ENCODE measurements at regions not wholly inside any gene's neighbourhood (a gene's known extent, or its start where the extent isn't known, plus 50 kb on each side); places are given as distances from the start of the nearest gene placed in this dataset.

GRCh38 chr2:118333664-118334063 lies 245.4 kb downstream of the INSIG2 start:
- Histone ChIP-seq H3K27me3 (ENCODE audit: low read length) (no peaks in the 10 kb centered on the region), H3K4me1 (ENCODE audit: low read length) (no peaks in the 10 kb centered on the region), H3K4me2 (ENCODE audit: low read depth, low read length, poor library complexity, severe bottlenecking) (no peak overlapping the region)

GRCh38 chr2:118325321-118325955 lies 237.2 kb downstream of the INSIG2 start:
- H4K20me1 ChIP-seq (ENCODE audit: insufficient read depth, low read depth, low read length): no peaks in the 10 kb centered on the region
- H3K9me2 ChIP-seq (replicated peaks; ENCODE audit: insufficient read depth, low read length): no peaks in the 10 kb centered on the region
- H3K27me3 ChIP-seq (ENCODE audit: low read length): no peaks in the 10 kb centered on the region
- H3K9ac ChIP-seq (ENCODE audit: low read length): no peak overlapping the region
- H3K36me3 ChIP-seq (ENCODE audit: insufficient read depth, low read length): no peaks in the 10 kb centered on the region
- H2AFZ ChIP-seq (ENCODE audit: low read length): no peak overlapping the region
- no peak for DNase-seq
- H3K4me2 ChIP-seq (ENCODE audit: low read depth, low read length, poor library complexity, severe bottlenecking): no peak overlapping the region
- H3K79me2 ChIP-seq (ENCODE audit: low read length): no peaks in the 10 kb centered on the region
- no peaks in the 10 kb centered on the region for H3K9me3 ChIP-seq (ENCODE audit: low read length)
- H3K4me1 ChIP-seq (ENCODE audit: low read length): no peaks in the 10 kb centered on the region
- H3K4me3 ChIP-seq (ENCODE audit: low read length): no peak overlapping the region
- no peak overlapping the region for H3K27ac ChIP-seq (ENCODE audit: low read length)

More at GRCh38 chr2:118333664-118334063, 245.4 kb downstream of the INSIG2 start:
- Histone ChIP-seq H2AFZ (ENCODE audit: low read length) (no peak overlapping the region), H3K36me3 (ENCODE audit: insufficient read depth, low read length) (no peaks in the 10 kb centered on the region), H3K4me3 (ENCODE audit: low read length) (no peak overlapping the region), H3K9ac (ENCODE audit: low read length) (no peak overlapping the region), H3K27ac (ENCODE audit: low read length) (no peak overlapping the region), H4K20me1 (ENCODE audit: insufficient read depth, low read depth, low read length) (no peaks in the 10 kb centered on the region), H3K79me2 (ENCODE audit: low read length) (no peaks in the 10 kb centered on the region), H3K9me3 (ENCODE audit: low read length) (no peaks in the 10 kb centered on the region), H3K9me2 (replicated peaks; ENCODE audit: insufficient read depth, low read length) (no peaks in the 10 kb centered on the region)
- DNase-seq: no peak

GRCh38 chr2:118322406-118322805 lies 234.1 kb downstream of the INSIG2 start:
- Histone ChIP-seq H3K27ac (ENCODE audit: low read length) (no peak overlapping the region), H4K20me1 (ENCODE audit: insufficient read depth, low read depth, low read length) (no peaks in the 10 kb centered on the region), H3K9me3 (ENCODE audit: low read length) (no peaks in the 10 kb centered on the region), H3K9ac (ENCODE audit: low read length) (no peak overlapping the region), H3K79me2 (ENCODE audit: low read length) (no peaks in the 10 kb centered on the region), H3K4me1 (ENCODE audit: low read length) (no peaks in the 10 kb centered on the region), H3K36me3 (ENCODE audit: insufficient read depth, low read length) (no peaks in the 10 kb centered on the region), H2AFZ (ENCODE audit: low read length) (no peak overlapping the region), H3K9me2 (replicated peaks; ENCODE audit: insufficient read depth, low read length) (no peaks in the 10 kb centered on the region), H3K4me3 (ENCODE audit: low read length) (no peak overlapping the region), H3K4me2 (ENCODE audit: low read depth, low read length, poor library complexity, severe bottlenecking) (no peak overlapping the region), H3K27me3 (ENCODE audit: low read length) (no peaks in the 10 kb centered on the region)
- no peak for DNase-seq

GRCh38 chr2:118321432-118322105 lies 233.3 kb downstream of the INSIG2 start:
- H3K27me3 ChIP-seq (ENCODE audit: low read length): no peaks in the 10 kb centered on the region
- no peak overlapping the region for H3K4me2 ChIP-seq (ENCODE audit: low read depth, low read length, poor library complexity, severe bottlenecking)
- no peak overlapping the region for H3K27ac ChIP-seq (ENCODE audit: low read length)
- no peak overlapping the region for H2AFZ ChIP-seq (ENCODE audit: low read length)
- H4K20me1 ChIP-seq (ENCODE audit: insufficient read depth, low read depth, low read length): no peaks in the 10 kb centered on the region
- H3K9me2 ChIP-seq (replicated peaks; ENCODE audit: insufficient read depth, low read length): no peaks in the 10 kb centered on the region
- no peaks in the 10 kb centered on the region for H3K9me3 ChIP-seq (ENCODE audit: low read length)
- DNase-seq: no peak
- no peaks in the 10 kb centered on the region for H3K36me3 ChIP-seq (ENCODE audit: insufficient read depth, low read length)
- no peak overlapping the region for H3K4me3 ChIP-seq (ENCODE audit: low read length)
- no peaks in the 10 kb centered on the region for H3K4me1 ChIP-seq (ENCODE audit: low read length)
- H3K9ac ChIP-seq (ENCODE audit: low read length): no peak overlapping the region
- no peaks in the 10 kb centered on the region for H3K79me2 ChIP-seq (ENCODE audit: low read length)

- H3K36me3 ChIP-seq (ENCODE audit: insufficient read depth, low read length): no peaks in the 10 kb centered on the region
- no peak for DNase-seq
- H3K27ac ChIP-seq (ENCODE audit: low read length): no peak overlapping the region
- no peaks in the 10 kb centered on the region for H3K79me2 ChIP-seq (ENCODE audit: low read length)
- no peaks in the 10 kb centered on the region for H4K20me1 ChIP-seq (ENCODE audit: insufficient read depth, low read depth, low read length)
- no peak overlapping the region for H3K9ac ChIP-seq (ENCODE audit: low read length)
- no peaks in the 10 kb centered on the region for H3K27me3 ChIP-seq (ENCODE audit: low read length)
- no peaks in the 10 kb centered on the region for H3K9me3 ChIP-seq (ENCODE audit: low read length)
- no peaks in the 10 kb centered on the region for H3K9me2 ChIP-seq (replicated peaks; ENCODE audit: insufficient read depth, low read length)
- no peak overlapping the region for H3K4me2 ChIP-seq (ENCODE audit: low read depth, low read length, poor library complexity, severe bottlenecking)
- H3K4me3 ChIP-seq (ENCODE audit: low read length): no peak overlapping the region
- H2AFZ ChIP-seq (ENCODE audit: low read length): no peak overlapping the region
- no peaks in the 10 kb centered on the region for H3K4me1 ChIP-seq (ENCODE audit: low read length)
These were observed 232.4 kb downstream of the INSIG2 start for GRCh38 chr2:118320658-118321057.

GRCh38 chr2:118320196-118320595 lies 231.9 kb downstream of the INSIG2 start:
- H3K36me3 ChIP-seq (ENCODE audit: insufficient read depth, low read length): no peaks in the 10 kb centered on the region
- H3K9me3 ChIP-seq (ENCODE audit: low read length): no peaks in the 10 kb centered on the region
- H4K20me1 ChIP-seq (ENCODE audit: insufficient read depth, low read depth, low read length): no peaks in the 10 kb centered on the region
- no peaks in the 10 kb centered on the region for H3K79me2 ChIP-seq (ENCODE audit: low read length)
- H3K4me1 ChIP-seq (ENCODE audit: low read length): no peaks in the 10 kb centered on the region
- H3K27ac ChIP-seq (ENCODE audit: low read length): no peak overlapping the region
- no peak overlapping the region for H2AFZ ChIP-seq (ENCODE audit: low read length)
- no peaks in the 10 kb centered on the region for H3K9me2 ChIP-seq (replicated peaks; ENCODE audit: insufficient read depth, low read length)
- no peak for DNase-seq
- no peaks in the 10 kb centered on the region for H3K27me3 ChIP-seq (ENCODE audit: low read length)
- no peak overlapping the region for H3K9ac ChIP-seq (ENCODE audit: low read length)
- no peak overlapping the region for H3K4me3 ChIP-seq (ENCODE audit: low read length)
- no peak overlapping the region for H3K4me2 ChIP-seq (ENCODE audit: low read depth, low read length, poor library complexity, severe bottlenecking)

GRCh38 chr2:118319271-118319684 lies 231.0 kb downstream of the INSIG2 start:
- no peak overlapping the region for H3K27ac ChIP-seq (ENCODE audit: low read length)
- H3K9me2 ChIP-seq (replicated peaks; ENCODE audit: insufficient read depth, low read length): no peaks in the 10 kb centered on the region
- no peak overlapping the region for H3K4me3 ChIP-seq (ENCODE audit: low read length)
- H3K4me2 ChIP-seq (ENCODE audit: low read depth, low read length, poor library complexity, severe bottlenecking): no peak overlapping the region
- DNase-seq: no peak
- no peaks in the 10 kb centered on the region for H3K27me3 ChIP-seq (ENCODE audit: low read length)
- H2AFZ ChIP-seq (ENCODE audit: low read length): no peak overlapping the region
- no peaks in the 10 kb centered on the region for H3K4me1 ChIP-seq (ENCODE audit: low read length)
- H3K36me3 ChIP-seq (ENCODE audit: insufficient read depth, low read length): no peaks in the 10 kb centered on the region
- H3K79me2 ChIP-seq (ENCODE audit: low read length): no peaks in the 10 kb centered on the region
- no peak overlapping the region for H3K9ac ChIP-seq (ENCODE audit: low read length)
- no peaks in the 10 kb centered on the region for H4K20me1 ChIP-seq (ENCODE audit: insufficient read depth, low read depth, low read length)
- no peaks in the 10 kb centered on the region for H3K9me3 ChIP-seq (ENCODE audit: low read length)

GRCh38 chr2:118315606-118316005 lies 227.3 kb downstream of the INSIG2 start:
- no peak overlapping the region for H3K4me3 ChIP-seq (ENCODE audit: low read length)
- H2AFZ ChIP-seq (ENCODE audit: low read length): no peak overlapping the region
- H3K4me1 ChIP-seq (ENCODE audit: low read length): peaks cover 5% of the 10 kb centered on the region; the same call in 1 of the 2 replicates
- H4K20me1 ChIP-seq (ENCODE audit: insufficient read depth, low read depth, low read length): no peaks in the 10 kb centered on the region
- H3K79me2 ChIP-seq (ENCODE audit: low read length): no peaks in the 10 kb centered on the region
- H3K9me3 ChIP-seq (ENCODE audit: low read length): no peaks in the 10 kb centered on the region
- no peak overlapping the region for H3K4me2 ChIP-seq (ENCODE audit: low read depth, low read length, poor library complexity, severe bottlenecking)
- H3K9ac ChIP-seq (ENCODE audit: low read length): no peak overlapping the region
- H3K27ac ChIP-seq (ENCODE audit: low read length): no peak overlapping the region
- DNase-seq: no peak
- no peaks in the 10 kb centered on the region for H3K9me2 ChIP-seq (replicated peaks; ENCODE audit: insufficient read depth, low read length)
- no peaks in the 10 kb centered on the region for H3K36me3 ChIP-seq (ENCODE audit: insufficient read depth, low read length)
- no peaks in the 10 kb centered on the region for H3K27me3 ChIP-seq (ENCODE audit: low read length)

Data from Karpas-422 (cell line).